ENCODE measurements at regions not wholly inside any gene's neighbourhood (a gene's known extent, or its start where the extent isn't known, plus 50 kb on each side); places are given as distances from the start of the nearest gene placed in this dataset.
"Not testable (repeated sequence)": the region's sequence is repeated elsewhere in the genome, so short reads cannot be mapped to it uniquely, and the experiment has no call there.

DNA sequence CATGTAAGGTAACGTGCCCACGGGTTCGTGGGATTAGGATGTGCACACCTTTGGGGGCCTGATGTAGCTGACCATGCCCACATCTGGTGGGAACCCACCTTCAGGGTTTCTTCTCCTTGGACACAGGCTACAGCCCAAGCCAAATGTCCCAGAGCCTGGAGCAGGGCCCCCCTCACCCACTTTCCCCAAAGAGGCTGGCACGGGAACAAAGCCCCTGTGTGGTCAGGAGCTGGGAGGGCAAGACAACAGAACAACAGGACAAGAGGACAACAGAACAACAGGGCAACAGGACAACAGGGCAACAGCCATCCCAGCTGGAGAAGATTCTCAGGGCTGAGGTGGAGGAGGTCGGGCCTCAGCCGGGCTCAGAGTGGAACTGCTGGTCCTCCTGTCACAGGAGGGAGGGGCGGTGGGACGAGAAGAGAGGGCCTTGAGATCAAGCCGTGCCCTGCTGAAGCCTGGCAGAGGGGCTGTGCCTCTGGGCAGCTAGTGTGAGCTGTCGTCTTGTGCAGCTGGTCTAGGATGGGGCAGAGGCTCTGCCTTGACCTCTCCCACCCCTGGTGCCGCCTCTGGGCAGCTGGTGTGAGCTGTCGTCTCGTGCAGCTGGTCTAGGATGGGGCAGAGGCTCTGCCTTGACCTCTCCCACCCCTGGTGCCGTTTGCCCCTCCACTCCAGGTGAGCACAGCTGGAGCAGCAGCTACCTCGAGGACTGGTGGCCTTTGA is 323.7 kb downstream of the CACNA1B start:
- H3K9ac ChIP-seq (ENCODE audit: low read depth, low read length); H2AFZ ChIP-seq (replicated peaks; ENCODE audit: low read length, poor library complexity); H3K18ac ChIP-seq (ENCODE audit: low read depth, low read length); dilution Hi-C loops (cut with HindIII; ENCODE audit: low sequenced_read_pairs, unreplicated experiment); H3K27ac ChIP-seq (ENCODE audit: insufficient read depth, low read length); ATAC-seq (ENCODE audit: low read depth); H3K9me1 ChIP-seq (ENCODE audit: insufficient read depth, low read length); CTCF ChIA-PET; H4K8ac ChIP-seq (ENCODE audit: low read depth in 2 of 2, low read length in 2 of 2); H3K36me3 ChIP-seq (ENCODE audit: control insufficient read depth, insufficient read depth, low read length); H2BK20ac ChIP-seq (ENCODE audit: low read depth, low read length); H3K9me3 ChIP-seq (ENCODE audit: control insufficient read depth, insufficient read depth, low read length); H2BK120ac ChIP-seq (ENCODE audit: low read depth, low read length); H3K14ac ChIP-seq (replicated peaks; ENCODE audit: low read depth, low read length); BruUV-seq (replicated peaks); in situ Hi-C loops (cut with MboI; ENCODE audit: low sequenced_read_pairs); H3K4ac ChIP-seq (ENCODE audit: low read depth, low read length); H4K91ac ChIP-seq (ENCODE audit: insufficient read depth, low read depth, low read length); H3K4me1 ChIP-seq (ENCODE audit: control insufficient read depth, insufficient read depth, low read length); H4K20me1 ChIP-seq (ENCODE audit: insufficient read depth, low read length); H4K5ac ChIP-seq (ENCODE audit: low read depth, low read length); H2BK5ac ChIP-seq (ENCODE audit: low read depth, low read length, poor library complexity, severe bottlenecking); H3K4me3 ChIP-seq (ENCODE audit: insufficient read depth, low read depth, low read length); DNase-seq; H2BK15ac ChIP-seq (ENCODE audit: low read depth, low read length); H3K79me1 ChIP-seq (ENCODE audit: low read depth in 1 of 2, low read length in 2 of 2); POLR2A ChIA-PET (ENCODE audit: unreplicated experiment); H3K27me3 ChIP-seq (ENCODE audit: control insufficient read depth, insufficient read depth, low read length); H3K56ac ChIP-seq (ENCODE audit: extremely low read depth, insufficient read depth, low read length); intact Hi-C loops (cut with micrococcal nuclease); H2AK9ac ChIP-seq (replicated peaks; ENCODE audit: low read depth, low read length, poor library complexity); H2AK5ac ChIP-seq (ENCODE audit: low read depth, low read length); H3K4me2 ChIP-seq (ENCODE audit: low read depth, low read length); H3K23ac ChIP-seq (ENCODE audit: low read depth, low read length): not testable (repeated sequence)
- no CpG with 5 or more reads among the region's 15 CpGs for WGBS, 2 experiments (ENCODE audit: extremely low coverage in 2 of 2, insufficient read length in 1 of 2)

GRCh38 chr9:138202043-138202442 is 324.5 kb downstream of the CACNA1B start:
- H3K4me2 ChIP-seq (ENCODE audit: low read depth, low read length); dilution Hi-C loops (cut with HindIII; ENCODE audit: low sequenced_read_pairs, unreplicated experiment): not testable (repeated sequence)

More at GRCh38 chr9:138202043-138202442, 324.5 kb downstream of the CACNA1B start:
- H3K27me3 ChIP-seq (ENCODE audit: control insufficient read depth, insufficient read depth, low read length); H4K8ac ChIP-seq (ENCODE audit: low read depth in 2 of 2, low read length in 2 of 2); H3K4me1 ChIP-seq (ENCODE audit: control insufficient read depth, insufficient read depth, low read length); H2BK120ac ChIP-seq (ENCODE audit: low read depth, low read length); intact Hi-C loops (cut with micrococcal nuclease); H3K9me3 ChIP-seq (ENCODE audit: control insufficient read depth, insufficient read depth, low read length); H2BK5ac ChIP-seq (ENCODE audit: low read depth, low read length, poor library complexity, severe bottlenecking); H2BK15ac ChIP-seq (ENCODE audit: low read depth, low read length); H4K20me1 ChIP-seq (ENCODE audit: insufficient read depth, low read length); H3K79me1 ChIP-seq (ENCODE audit: low read depth in 1 of 2, low read length in 2 of 2); H3K36me3 ChIP-seq (ENCODE audit: control insufficient read depth, insufficient read depth, low read length); H2AFZ ChIP-seq (replicated peaks; ENCODE audit: low read length, poor library complexity); H2BK20ac ChIP-seq (ENCODE audit: low read depth, low read length); H2AK5ac ChIP-seq (ENCODE audit: low read depth, low read length); H3K9me1 ChIP-seq (ENCODE audit: insufficient read depth, low read length); H4K91ac ChIP-seq (ENCODE audit: insufficient read depth, low read depth, low read length); H3K9ac ChIP-seq (ENCODE audit: low read depth, low read length); H3K23ac ChIP-seq (ENCODE audit: low read depth, low read length); H3K27ac ChIP-seq (ENCODE audit: insufficient read depth, low read length); BruUV-seq (replicated peaks); H3K4me3 ChIP-seq (ENCODE audit: insufficient read depth, low read depth, low read length); POLR2A ChIA-PET (ENCODE audit: unreplicated experiment); ATAC-seq (ENCODE audit: low read depth); H3K18ac ChIP-seq (ENCODE audit: low read depth, low read length); in situ Hi-C loops (cut with MboI; ENCODE audit: low sequenced_read_pairs); H3K56ac ChIP-seq (ENCODE audit: extremely low read depth, insufficient read depth, low read length); CTCF ChIA-PET; H3K14ac ChIP-seq (replicated peaks; ENCODE audit: low read depth, low read length); DNase-seq; H3K4ac ChIP-seq (ENCODE audit: low read depth, low read length); H2AK9ac ChIP-seq (replicated peaks; ENCODE audit: low read depth, low read length, poor library complexity); H4K5ac ChIP-seq (ENCODE audit: low read depth, low read length): not testable (repeated sequence)
- no CpG with 5 or more reads among the region's 12 CpGs for WGBS, 2 experiments (ENCODE audit: extremely low coverage in 2 of 2, insufficient read length in 1 of 2)

Data from IMR-90 (cell line).